NCI-H460 (cell line): ENCODE measurements at regions not wholly inside any gene's neighbourhood (a gene's known extent, or its start where the extent isn't known, plus 50 kb on each side); places are given as distances from the start of the nearest gene placed in this dataset.
"Not testable (repeated sequence)": the region's sequence is repeated elsewhere in the genome, so short reads cannot be mapped to it uniquely, and the experiment has no call there.

ENCODE experiments used
- DNase-seq: peaks from one replicate; pipeline ENCODE4 v3.0.0-alpha.2; 2016; ENCODE audit warnings: low read depth; ENCODE audit errors: extremely low read depth

GRCh38 chr10:109809954-109810353 lies 113.4 kb downstream of the XPNPEP1 start:
- not testable (repeated sequence) for DNase-seq

GRCh38 chr10:109801191-109801590 lies 122.1 kb downstream of the XPNPEP1 start:
- not testable (repeated sequence) for DNase-seq

- no peak for DNase-seq
These were observed 132.7 kb downstream of the XPNPEP1 start for GRCh38 chr10:109790647-109791046.

GRCh38 chr10:109784236-109784635 lies 139.1 kb downstream of the XPNPEP1 start:
- DNase-seq = no peak

- no peak for DNase-seq
These were observed 140.0 kb downstream of the XPNPEP1 start for GRCh38 chr10:109783286-109783685.

GRCh38 chr10:109780997-109781396 lies 142.3 kb downstream of the XPNPEP1 start:
- DNase-seq = no peak

GRCh38 chr10:109778993-109779392 lies 144.3 kb downstream of the XPNPEP1 start:
- no peak for DNase-seq

- DNase-seq = no peak
These were observed 149.2 kb downstream of the XPNPEP1 start for GRCh38 chr10:109774121-109774440.

GRCh38 chr10:109773288-109774120 lies 149.8 kb downstream of the XPNPEP1 start:
- DNase-seq = peak; percentile 24

- no peak for DNase-seq
These were observed 152.6 kb downstream of the XPNPEP1 start for GRCh38 chr10:109770663-109771062.

- DNase-seq = no peak
These were observed 153.3 kb downstream of the XPNPEP1 start for GRCh38 chr10:109769966-109770365.

GRCh38 chr10:109765838-109766237 lies 157.5 kb downstream of the XPNPEP1 start:
- DNase-seq = no peak

- no peak for DNase-seq
These were observed 160.8 kb downstream of the XPNPEP1 start for GRCh38 chr10:109762555-109762954.

GRCh38 chr10:109757670-109758069 lies 165.6 kb downstream of the XPNPEP1 start:
- not testable (repeated sequence) for DNase-seq

GRCh38 chr10:109746861-109747260 lies 176.4 kb downstream of the XPNPEP1 start:
- DNase-seq = no peak

GRCh38 chr10:109744020-109744419 lies 179.3 kb downstream of the XPNPEP1 start:
- no peak for DNase-seq

- DNase-seq = no peak
These were observed 179.7 kb downstream of the XPNPEP1 start for GRCh38 chr10:109743574-109743973.

- no peak for DNase-seq
These were observed 180.2 kb downstream of the XPNPEP1 start for GRCh38 chr10:109743146-109743545.

- no peak for DNase-seq
These were observed 181.6 kb downstream of the XPNPEP1 start for GRCh38 chr10:109741712-109742111.

GRCh38 chr10:109740436-109740835 lies 182.9 kb downstream of the XPNPEP1 start:
- DNase-seq = no peak

GRCh38 chr10:109737626-109738025 lies 185.7 kb downstream of the XPNPEP1 start:
- no peak for DNase-seq

- no peak for DNase-seq
These were observed 186.3 kb downstream of the XPNPEP1 start for GRCh38 chr10:109737009-109737408.

- no peak for DNase-seq
These were observed 187.5 kb downstream of the XPNPEP1 start for GRCh38 chr10:109735776-109736175.
